Hepatocyte (in vitro differentiated cells): ENCODE measurements at regions not wholly inside any gene's neighbourhood (a gene's known extent, or its start where the extent isn't known, plus 50 kb on each side); places are given as distances from the start of the nearest gene placed in this dataset.

Source experiments
- DNase-seq: peaks from one replicate; pipeline ENCODE4 v3.0.0-alpha.2; 2016; ENCODE audit warnings: low spot score
- H2AFZ ChIP-seq: fragments of 200-600 bp; sonication (generic); 2 replicates; pipeline ENCODE4 v1.6.0; 2016; ENCODE audit warnings: antibody characterized with exemption, mild to moderate bottlenecking
- H3K27ac ChIP-seq: fragments of 200-600 bp; sonication (generic); 2 replicates; pipeline ENCODE4 v1.5.1; 2016; ENCODE audit warnings: mild to moderate bottlenecking
- H3K27me3 ChIP-seq: fragments of 200-600 bp; sonication (generic); 2 replicates; pipeline ENCODE4 v1.6.1; 2016
- H3K36me3 ChIP-seq: fragments of 200-600 bp; sonication (generic); replicated peaks from 2 replicates; pipeline ENCODE4 v1.5.1; 2016; ENCODE audit warnings: low read depth; ENCODE audit not compliant: insufficient read depth
- H3K4me1 ChIP-seq: fragments of 200-600 bp; sonication (generic); 2 replicates; pipeline ENCODE4 v1.5.1; 2016; ENCODE audit warnings: mild to moderate bottlenecking, moderate library complexity; ENCODE audit not compliant: insufficient read depth
- H3K4me2 ChIP-seq: fragments of 200-600 bp; sonication (generic); 2 replicates; pipeline ENCODE4 v1.6.0; 2016
- H3K4me3 ChIP-seq: fragments of 200-600 bp; sonication (generic); 2 replicates; pipeline ENCODE4 v1.5.1; 2016; ENCODE audit warnings: mild to moderate bottlenecking
- H3K79me2 ChIP-seq: fragments of 200-600 bp; sonication (generic); 2 replicates; pipeline ENCODE4 v1.6.0; 2017; ENCODE audit warnings: mild to moderate bottlenecking
- H3K9me2 ChIP-seq: fragments of 200-600 bp; sonication (generic); replicated peaks from 2 replicates; pipeline ENCODE4 v1.6.0; 2017; ENCODE audit warnings: mild to moderate bottlenecking; ENCODE audit not compliant: insufficient read depth
- H3K9me3 ChIP-seq: fragments of 200-600 bp; sonication (generic); 2 replicates; pipeline ENCODE4 v1.5.1; 2016; ENCODE audit warnings: low read depth, mild to moderate bottlenecking
- H4K20me1 ChIP-seq: fragments of 200-600 bp; sonication (generic); 2 replicates; pipeline ENCODE4 v1.6.0; 2016; ENCODE audit warnings: mild to moderate bottlenecking; ENCODE audit not compliant: insufficient read depth, poor library complexity, severe bottlenecking
- CTCF ChIP-seq: fragments of 200-600 bp; sonication (generic); IDR thresholded peaks from 2 replicates; pipeline ENCODE4 v1.5.1; 2016; ENCODE audit warnings: antibody characterized with exemption, mild to moderate bottlenecking; ENCODE audit not compliant: poor library complexity
- EZH2 ChIP-seq: fragments of 200-600 bp; sonication (generic); IDR thresholded peaks from 2 replicates; pipeline ENCODE4 v1.6.1; 2016; ENCODE audit warnings: antibody characterized with exemption, mild to moderate bottlenecking, borderline replicate concordance
- EZH2phosphoT487 ChIP-seq: fragments of 200-600 bp; sonication (generic); IDR thresholded peaks from one replicate; pipeline ENCODE4 v1.6.1; 2018; ENCODE audit warnings: antibody characterized with exemption, mild to moderate bottlenecking, low read depth, moderate library complexity; ENCODE audit not compliant: unreplicated experiment, severe bottlenecking
- WGBS: methylation state at CpG from one replicate; pipeline ENCODE4 v1.1.6; 2016; ENCODE audit warnings: low lambda C conversion rate; ENCODE audit errors: missing lambda C conversion rate; 5-methylcytosine and 5-hydroxymethylcytosine counted together

- Histone ChIP-seq H3K9me2 (no peaks in the 10 kb centered on the region), H3K4me2 (no peak overlapping the region), H3K27ac (no peak overlapping the region), H3K79me2 (no peaks in the 10 kb centered on the region), H3K4me3 (no peak overlapping the region), H3K36me3 (no peaks in the 10 kb centered on the region), H4K20me1 (no peaks in the 10 kb centered on the region), H3K4me1 (no peaks in the 10 kb centered on the region), H2AFZ (no peak overlapping the region), H3K27me3 (no peaks in the 10 kb centered on the region), H3K9me3 (no peaks in the 10 kb centered on the region)
- DNase-seq: no peak
- WGBS: 81% methylated on average over 14 of the region's 14 CpGs
- no peak for TF ChIP-seq CTCF
- no peak for TF ChIP-seq EZH2phosphoT487
- no peak for TF ChIP-seq EZH2
Observed at GRCh38 chr22:47402876-47403525, 640.6 kb downstream of the TBC1D22A start.

- H3K4me3 ChIP-seq: no peak overlapping the region
- H3K4me1 ChIP-seq: no peaks in the 10 kb centered on the region
- WGBS: 87% methylated on average over 28 of the region's 29 CpGs
- H3K4me2 ChIP-seq: no peak overlapping the region
- no peaks in the 10 kb centered on the region for H3K27me3 ChIP-seq
- H3K36me3 ChIP-seq: no peaks in the 10 kb centered on the region
- H3K9me3 ChIP-seq: no peaks in the 10 kb centered on the region
- DNase-seq: no peak
- no peaks in the 10 kb centered on the region for H3K9me2 ChIP-seq
- H4K20me1 ChIP-seq: no peaks in the 10 kb centered on the region
- H2AFZ ChIP-seq: no peak overlapping the region
- no peak for TF ChIP-seq EZH2phosphoT487
- no peak for TF ChIP-seq EZH2
- TF ChIP-seq CTCF: no peak
- H3K79me2 ChIP-seq: no peaks in the 10 kb centered on the region
- no peak overlapping the region for H3K27ac ChIP-seq
Observed at GRCh38 chr22:47401976-47402770, 639.7 kb downstream of the TBC1D22A start.

- H3K4me1 ChIP-seq: no peaks in the 10 kb centered on the region
- no peak overlapping the region for H2AFZ ChIP-seq
- H3K27ac ChIP-seq: no peak overlapping the region
- no peaks in the 10 kb centered on the region for H4K20me1 ChIP-seq
- H3K9me3 ChIP-seq: no peaks in the 10 kb centered on the region
- no peaks in the 10 kb centered on the region for H3K9me2 ChIP-seq
- no peaks in the 10 kb centered on the region for H3K27me3 ChIP-seq
- no peaks in the 10 kb centered on the region for H3K79me2 ChIP-seq
- H3K36me3 ChIP-seq: no peaks in the 10 kb centered on the region
- TF ChIP-seq EZH2phosphoT487 (no peak), CTCF (no peak), EZH2 (no peak)
- WGBS: 95% methylated on average over 12 of the region's 12 CpGs
- no peak overlapping the region for H3K4me2 ChIP-seq
- DNase-seq: no peak
- H3K4me3 ChIP-seq: no peak overlapping the region
Observed at GRCh38 chr22:47401592-47401898, 639.1 kb downstream of the TBC1D22A start.
